Natural killer cell (primary cell): ENCODE measurements at regions not wholly inside any gene's neighbourhood (a gene's known extent, or its start where the extent isn't known, plus 50 kb on each side); places are given as distances from the start of the nearest gene placed in this dataset.

ENCODE experiments used
- ATAC-seq, 3 donors: fragments of 150-1000 bp in 2 of 3; fragments of 200-7000 bp in 1 of 3; cut with Tn5 transposase; 1 replicate in 1 of 3; 2 replicates in 2 of 3; pipeline ENCODE4 v1.10.0; 2021; ENCODE audit warnings: mild to moderate bottlenecking in 2 of 3, moderate library complexity in 2 of 3
- DNase-seq, 2 donors: peaks; one replicate each; pipeline versions ENCODE4 v3.0.0 to v3.0.0-alpha.2; 2013 to 2021; ENCODE audit warnings: mixed read lengths in 1 of 2
- H3K27ac ChIP-seq: one replicate; pipeline ENCODE4 v1.5.1; 2013; ENCODE audit warnings: mild to moderate bottlenecking, low read length
- H3K27me3 ChIP-seq: one replicate; pipeline ENCODE4 v1.6.1; 2013; ENCODE audit warnings: low read length; ENCODE audit not compliant: control insufficient read depth, insufficient read depth
- H3K36me3 ChIP-seq: one replicate; pipeline ENCODE4 v1.6.1; 2013; ENCODE audit warnings: low read length; ENCODE audit not compliant: control insufficient read depth, insufficient read depth
- H3K4me1 ChIP-seq: one replicate; pipeline ENCODE4 v1.6.1; 2013; ENCODE audit warnings: low read length; ENCODE audit not compliant: control insufficient read depth, insufficient read depth
- H3K4me3 ChIP-seq: one replicate; pipeline ENCODE4 v1.5.1; 2013; ENCODE audit warnings: low read length
- H3K9me3 ChIP-seq: one replicate; pipeline ENCODE4 v1.6.1; 2013; ENCODE audit warnings: low read length; ENCODE audit not compliant: control insufficient read depth, insufficient read depth
- H3K27ac Mint-ChIP-seq, 2 donors: one replicate each; pipeline ENCODE4 v1.8.0; 2022; ENCODE audit warnings: mild to moderate bottlenecking in 2 of 2, mixed read lengths in 2 of 2, moderate library complexity in 1 of 2
- H3K27me3 Mint-ChIP-seq, 2 donors: one replicate each; pipeline ENCODE4 v1.8.0; 2022; ENCODE audit warnings: low read depth in 2 of 2, mixed read lengths in 2 of 2
- H3K36me3 Mint-ChIP-seq: one replicate; pipeline ENCODE4 v1.8.0; 2022; ENCODE audit warnings: mixed read lengths
- H3K4me1 Mint-ChIP-seq, 2 donors: one replicate each; pipeline ENCODE4 v1.8.0; 2022; ENCODE audit warnings: mixed read lengths in 2 of 2
- H3K4me3 Mint-ChIP-seq: one replicate; pipeline ENCODE4 v1.8.0; 2022; ENCODE audit warnings: mild to moderate bottlenecking, moderate library complexity, mixed read lengths
- H3K9me3 Mint-ChIP-seq, 2 donors: one replicate each; pipeline ENCODE4 v1.8.0; 2022; ENCODE audit warnings: mixed read lengths in 2 of 2
- WGBS: methylation state at CpG from one replicate; pipeline ENCODE4 v1.1.7; 2013; ENCODE audit warnings: missing lambda C conversion rate; ENCODE audit not compliant: insufficient coverage; 5-methylcytosine and 5-hydroxymethylcytosine counted together
- intact Hi-C: fragments of 100-400 bp; cut with micrococcal nuclease; formaldehyde crosslinking; loops from one replicate; pipeline ENCODE4 v1.14.2; 2022
- TF ChIP-seq, protein P1 (sequence below): fragments of 200-600 bp; IDR thresholded peaks from one replicate; pipeline ENCODE4 v1.8.0; 2022; ENCODE audit warnings: antibody characterized with exemption

DNA sequence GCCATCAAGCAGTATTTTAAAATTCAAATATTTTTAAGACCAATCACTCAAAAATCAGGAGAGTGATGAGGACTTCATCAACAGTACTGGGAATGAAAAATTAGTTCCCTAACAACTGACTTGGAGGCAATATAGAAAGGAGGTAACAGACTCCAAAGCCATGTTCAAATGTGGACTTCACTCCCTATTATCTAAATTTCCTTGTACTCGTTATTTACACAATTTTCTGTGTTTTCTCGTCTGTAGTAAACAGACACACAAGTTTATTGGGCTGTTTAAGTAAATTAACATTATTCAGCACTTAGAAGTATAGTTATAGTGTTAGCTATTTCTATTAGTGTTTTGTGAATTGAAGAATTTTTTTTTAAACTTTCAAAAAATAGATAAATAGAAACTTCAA, 159.5 kb upstream of the FTMT start:
- intact Hi-C loops, result no loop called here
- no peaks in the 10 kb centered on the region for H3K27me3 Mint-ChIP-seq
- H3K36me3 ChIP-seq, result no peaks in the 10 kb centered on the region
- H3K9me3 Mint-ChIP-seq, result peaks cover 14 to 20% of the 10 kb centered on the region in 2 donors
- no peaks in the 10 kb centered on the region for H3K9me3 ChIP-seq
- no peak overlapping the region for H3K4me3 Mint-ChIP-seq
- no peaks in the 10 kb centered on the region for H3K4me1 Mint-ChIP-seq
- no peaks in the 10 kb centered on the region for H3K27me3 ChIP-seq
- DNase-seq (no peak), ATAC-seq (no peak)
- no peaks in the 10 kb centered on the region for H3K4me1 ChIP-seq
- no CpG with 5 or more reads among the region's 2 CpGs for WGBS
- H3K4me3 ChIP-seq, result no peak overlapping the region
- no peak overlapping the region for H3K27ac ChIP-seq
- no peak overlapping the region for H3K27ac Mint-ChIP-seq
- TF ChIP-seq, protein P1, sequence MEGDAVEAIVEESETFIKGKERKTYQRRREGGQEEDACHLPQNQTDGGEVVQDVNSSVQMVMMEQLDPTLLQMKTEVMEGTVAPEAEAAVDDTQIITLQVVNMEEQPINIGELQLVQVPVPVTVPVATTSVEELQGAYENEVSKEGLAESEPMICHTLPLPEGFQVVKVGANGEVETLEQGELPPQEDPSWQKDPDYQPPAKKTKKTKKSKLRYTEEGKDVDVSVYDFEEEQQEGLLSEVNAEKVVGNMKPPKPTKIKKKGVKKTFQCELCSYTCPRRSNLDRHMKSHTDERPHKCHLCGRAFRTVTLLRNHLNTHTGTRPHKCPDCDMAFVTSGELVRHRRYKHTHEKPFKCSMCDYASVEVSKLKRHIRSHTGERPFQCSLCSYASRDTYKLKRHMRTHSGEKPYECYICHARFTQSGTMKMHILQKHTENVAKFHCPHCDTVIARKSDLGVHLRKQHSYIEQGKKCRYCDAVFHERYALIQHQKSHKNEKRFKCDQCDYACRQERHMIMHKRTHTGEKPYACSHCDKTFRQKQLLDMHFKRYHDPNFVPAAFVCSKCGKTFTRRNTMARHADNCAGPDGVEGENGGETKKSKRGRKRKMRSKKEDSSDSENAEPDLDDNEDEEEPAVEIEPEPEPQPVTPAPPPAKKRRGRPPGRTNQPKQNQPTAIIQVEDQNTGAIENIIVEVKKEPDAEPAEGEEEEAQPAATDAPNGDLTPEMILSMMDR, result no peak
- peaks cover 8% of the 10 kb centered on the region for H3K36me3 Mint-ChIP-seq

DNA sequence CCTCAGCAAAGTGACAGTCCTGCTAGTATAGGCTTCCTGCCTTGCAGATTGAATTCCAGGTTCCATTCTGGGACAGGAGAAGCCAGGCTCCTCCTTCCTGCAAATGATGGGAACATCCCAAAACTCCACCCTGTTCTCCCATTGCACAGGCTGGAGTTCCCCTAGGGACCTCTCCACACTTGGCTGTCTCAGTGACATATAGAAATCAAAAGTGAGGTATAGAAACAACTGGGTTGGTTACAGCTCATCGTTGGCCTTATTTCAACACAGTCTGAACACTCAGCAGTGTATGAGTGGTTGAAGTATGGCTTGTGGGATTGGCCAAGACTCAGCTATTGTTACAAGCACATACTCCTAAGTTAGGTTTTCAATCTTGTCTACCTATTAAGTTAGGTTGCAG, 157.8 kb upstream of the FTMT start:
- no peaks in the 10 kb centered on the region for H3K27me3 Mint-ChIP-seq
- no peaks in the 10 kb centered on the region for H3K4me1 ChIP-seq
- no peak overlapping the region for H3K4me3 Mint-ChIP-seq
- intact Hi-C loops, result no loop called here
- DNase-seq, result no peak
- no peak overlapping the region for H3K27ac Mint-ChIP-seq
- no peaks in the 10 kb centered on the region for H3K27me3 ChIP-seq
- no peaks in the 10 kb centered on the region for H3K36me3 ChIP-seq
- H3K9me3 ChIP-seq, result no peaks in the 10 kb centered on the region
- 100% methylated on average over 1 of the region's 1 CpG for WGBS
- no peak overlapping the region for H3K4me3 ChIP-seq
- ATAC-seq, result no peak
- peaks cover 13 to 14% of the 10 kb centered on the region in 2 donors for H3K9me3 Mint-ChIP-seq
- H3K4me1 Mint-ChIP-seq, result no peaks in the 10 kb centered on the region
- no peak overlapping the region for H3K27ac ChIP-seq
- peaks cover 8% of the 10 kb centered on the region for H3K36me3 Mint-ChIP-seq
- TF ChIP-seq, protein P1, result no peak

DNA sequence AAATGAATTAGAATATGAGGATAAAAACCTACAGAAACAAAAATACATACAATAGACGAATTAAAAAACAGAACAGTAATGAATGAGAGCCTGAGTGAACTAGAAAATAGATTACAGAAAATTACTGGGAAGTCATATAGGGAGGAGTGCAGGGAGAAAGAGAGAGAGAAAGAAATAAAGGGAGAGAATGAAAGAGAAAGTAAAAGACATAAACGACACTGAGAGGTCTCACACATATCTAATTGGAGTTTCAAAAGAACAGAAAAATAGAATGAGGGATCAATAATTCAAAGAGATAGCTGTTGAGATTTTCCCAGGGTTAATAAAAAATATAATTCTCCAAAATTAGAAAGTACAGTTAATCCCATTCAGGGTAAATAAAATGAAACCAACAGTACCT, 156.4 kb upstream of the FTMT start:
- TF ChIP-seq, protein P1, result no peak
- Histone ChIP-seq H3K36me3 (no peaks in the 10 kb centered on the region), H3K9me3 (no peaks in the 10 kb centered on the region), H3K4me3 (no peak overlapping the region), H3K4me1 (no peaks in the 10 kb centered on the region), H3K27ac (no peak overlapping the region), H3K27me3 (no peaks in the 10 kb centered on the region)
- no peaks in the 10 kb centered on the region for H3K4me1 Mint-ChIP-seq
- no peak overlapping the region for H3K27ac Mint-ChIP-seq
- H3K27me3 Mint-ChIP-seq, result no peaks in the 10 kb centered on the region
- intact Hi-C loops, result no loop called here
- DNase-seq (no peak), ATAC-seq (no peak)
- H3K36me3 Mint-ChIP-seq, result peaks cover 8% of the 10 kb centered on the region
- peaks cover 13 to 14% of the 10 kb centered on the region in 2 donors for H3K9me3 Mint-ChIP-seq
- WGBS, result no CpG with 5 or more reads among the region's 2 CpGs
- no peak overlapping the region for H3K4me3 Mint-ChIP-seq

DNA sequence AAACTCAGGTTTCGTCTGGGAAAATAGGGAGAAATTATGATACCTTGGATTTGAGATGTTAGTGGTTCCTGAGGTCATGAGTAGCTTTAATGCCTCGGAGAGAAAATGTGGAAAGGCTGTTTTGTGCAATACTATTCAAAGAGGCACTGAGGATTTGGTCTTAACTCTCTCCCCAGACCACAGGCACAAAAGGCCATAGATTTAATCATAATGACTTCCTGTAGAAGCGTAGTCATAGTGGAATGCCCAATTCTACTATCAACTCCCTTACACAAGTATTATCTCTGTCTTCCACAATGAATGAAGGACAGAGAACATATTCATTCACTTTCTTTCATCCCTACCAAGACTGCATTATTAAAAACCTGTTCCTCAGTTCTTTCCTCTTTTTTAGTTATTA, 153.0 kb upstream of the FTMT start:
- TF ChIP-seq, protein P1, result no peak
- Histone ChIP-seq H3K4me3 (no peak overlapping the region), H3K4me1 (no peaks in the 10 kb centered on the region), H3K27ac (no peak overlapping the region), H3K27me3 (no peaks in the 10 kb centered on the region), H3K36me3 (no peaks in the 10 kb centered on the region), H3K9me3 (no peaks in the 10 kb centered on the region)
- no peak for ATAC-seq
- 59% methylated on average over 3 of the region's 3 CpGs for WGBS
- Mint-ChIP-seq H3K36me3 (peaks cover 8% of the 10 kb centered on the region), H3K4me3 (no peak overlapping the region), H3K4me1 (no peaks in the 10 kb centered on the region), H3K27me3 (no peaks in the 10 kb centered on the region), H3K9me3 (peaks cover 7 to 14% of the 10 kb centered on the region in 2 donors), H3K27ac (no peak overlapping the region)
- intact Hi-C loops, result no loop called here
- no peak for DNase-seq
